CD14-positive monocyte (primary cell): ENCODE measurements at regions not wholly inside any gene's neighbourhood (a gene's known extent, or its start where the extent isn't known, plus 50 kb on each side); places are given as distances from the start of the nearest gene placed in this dataset.

Experiments used
- DNase-seq, 3 donors: peaks; one replicate each; pipeline ENCODE4 v3.0.0-alpha.2; 2011 to 2022
- H2AFZ ChIP-seq: 2 replicates; pipeline ENCODE4 v1.6.0; 2012; ENCODE audit warnings: mild to moderate bottlenecking, low read depth, low read length, inconsistent platforms; ENCODE audit not compliant: insufficient read depth, poor library complexity, severe bottlenecking
- H3K27ac ChIP-seq, 2 donors: 1 replicate in 1 of 2; 2 replicates in 1 of 2; pipeline ENCODE4 v1.5.1; 2012 to 2013; ENCODE audit warnings: low read length in 2 of 2, control low read depth in 1 of 2, inconsistent platforms in 1 of 2, low read depth in 1 of 2, mild to moderate bottlenecking in 1 of 2
- H3K27me3 ChIP-seq, 2 donors: one replicate each; pipeline versions ENCODE4 v1.6.0 to v1.6.1; 2011 to 2013; ENCODE audit warnings: low read length in 2 of 2; ENCODE audit not compliant: control insufficient read depth in 2 of 2, insufficient read depth in 2 of 2
- H3K36me3 ChIP-seq, 2 donors: replicated peaks in 1 of 2; 1 replicate in 1 of 2; 2 replicates in 1 of 2; pipeline versions ENCODE4 v1.5.1 to v1.6.1; 2012 to 2013; ENCODE audit warnings: low read length in 2 of 2, control low read depth in 1 of 2, inconsistent platforms in 1 of 2, mild to moderate bottlenecking in 1 of 2; ENCODE audit not compliant: insufficient read depth in 2 of 2, control insufficient read depth in 1 of 2
- H3K4me1 ChIP-seq, 2 donors: 1 replicate in 1 of 2; 2 replicates in 1 of 2; pipeline versions ENCODE4 v1.5.1 to v1.6.1; 2012 to 2013; ENCODE audit warnings: low read length in 2 of 2, control low read depth in 1 of 2, inconsistent platforms in 1 of 2, mild to moderate bottlenecking in 1 of 2, moderate library complexity in 1 of 2; ENCODE audit not compliant: insufficient read depth in 2 of 2, control insufficient read depth in 1 of 2
- H3K4me2 ChIP-seq: replicated peaks from 2 replicates; pipeline ENCODE3; 2012; ENCODE audit warnings: low read length, moderate library complexity, mild to moderate bottlenecking; ENCODE audit not compliant: poor library complexity, severe bottlenecking; ENCODE audit errors: extremely low read depth
- H3K4me3 ChIP-seq, 3 experiments: fragments of 200-600 bp in 1 of 3; sonication (generic) in 1 of 3; replicated peaks in 1 of 3; 1 replicate in 2 of 3; 2 replicates in 1 of 3; pipeline ENCODE4 v1.5.1; 2011 to 2013; ENCODE audit warnings: low read length in 3 of 3, mild to moderate bottlenecking in 3 of 3, control low read depth in 2 of 3, low read depth in 2 of 3, inconsistent platforms in 1 of 3, moderate library complexity in 1 of 3
- H3K79me2 ChIP-seq: 2 replicates; pipeline ENCODE4 v1.6.0; 2012; ENCODE audit warnings: mild to moderate bottlenecking, control low read depth, inconsistent platforms, low read length, moderate library complexity; ENCODE audit not compliant: insufficient read depth
- H3K9ac ChIP-seq: 2 replicates; pipeline ENCODE4 v1.6.0; 2017; ENCODE audit warnings: low read length, mild to moderate bottlenecking; ENCODE audit not compliant: insufficient read depth, poor library complexity, severe bottlenecking
- H3K9me3 ChIP-seq, 2 donors: replicated peaks in 1 of 2; 1 replicate in 1 of 2; 2 replicates in 1 of 2; pipeline versions ENCODE4 v1.5.1 to v1.6.1; 2012 to 2013; ENCODE audit warnings: low read length in 2 of 2, control low read depth in 1 of 2; ENCODE audit not compliant: control insufficient read depth in 1 of 2, insufficient read depth in 1 of 2
- H4K20me1 ChIP-seq: 2 replicates; pipeline ENCODE4 v1.6.0; 2012; ENCODE audit warnings: mild to moderate bottlenecking, low read length, control low read depth, moderate library complexity; ENCODE audit not compliant: insufficient read depth
- H3K27ac Mint-ChIP-seq, 7 donors: one replicate each; pipeline ENCODE4 v1.8.0; 2020; ENCODE audit warnings: mild to moderate bottlenecking in 7 of 7, mixed read lengths in 7 of 7, moderate library complexity in 6 of 7, inconsistent platforms in 2 of 7
- H3K27me3 Mint-ChIP-seq, 3 donors: one replicate each; pipeline ENCODE4 v1.8.0; 2021 to 2022; ENCODE audit warnings: low read depth in 3 of 3, mild to moderate bottlenecking in 3 of 3, mixed read lengths in 3 of 3, moderate library complexity in 3 of 3, inconsistent platforms in 1 of 3
- H3K36me3 Mint-ChIP-seq, 2 donors: one replicate each; pipeline ENCODE4 v1.8.0; 2020; ENCODE audit warnings: mixed read lengths in 2 of 2, inconsistent platforms in 1 of 2, mild to moderate bottlenecking in 1 of 2
- H3K4me1 Mint-ChIP-seq: one replicate; pipeline ENCODE4 v1.8.0; 2020; ENCODE audit warnings: mild to moderate bottlenecking, mixed read lengths
- H3K4me3 Mint-ChIP-seq, 2 donors: one replicate each; pipeline ENCODE4 v1.8.0; 2020; ENCODE audit warnings: mild to moderate bottlenecking in 2 of 2, mixed read lengths in 2 of 2, moderate library complexity in 1 of 2
- H3K9me3 Mint-ChIP-seq, 7 donors: one replicate each; pipeline ENCODE4 v1.8.0; 2020 to 2022; ENCODE audit warnings: mixed read lengths in 7 of 7, mild to moderate bottlenecking in 6 of 7, moderate library complexity in 6 of 7, inconsistent platforms in 2 of 7
- CTCF ChIP-seq: fragments of 200-600 bp; IDR thresholded peaks from one replicate; pipeline ENCODE4 v1.8.0; 2022; ENCODE audit warnings: antibody characterized with exemption, mild to moderate bottlenecking
- WGBS: methylation state at CpG from one replicate; pipeline ENCODE4 v1.1.5; 2013; ENCODE audit warnings: missing lambda C conversion rate; ENCODE audit not compliant: insufficient coverage; 5-methylcytosine and 5-hydroxymethylcytosine counted together
- intact Hi-C, 2 donors: fragments of 100-400 bp; cut with micrococcal nuclease; formaldehyde crosslinking; loops; one replicate each; pipeline versions ENCODE4 v1.15.0 to v1.15.1; 2023

DNA sequence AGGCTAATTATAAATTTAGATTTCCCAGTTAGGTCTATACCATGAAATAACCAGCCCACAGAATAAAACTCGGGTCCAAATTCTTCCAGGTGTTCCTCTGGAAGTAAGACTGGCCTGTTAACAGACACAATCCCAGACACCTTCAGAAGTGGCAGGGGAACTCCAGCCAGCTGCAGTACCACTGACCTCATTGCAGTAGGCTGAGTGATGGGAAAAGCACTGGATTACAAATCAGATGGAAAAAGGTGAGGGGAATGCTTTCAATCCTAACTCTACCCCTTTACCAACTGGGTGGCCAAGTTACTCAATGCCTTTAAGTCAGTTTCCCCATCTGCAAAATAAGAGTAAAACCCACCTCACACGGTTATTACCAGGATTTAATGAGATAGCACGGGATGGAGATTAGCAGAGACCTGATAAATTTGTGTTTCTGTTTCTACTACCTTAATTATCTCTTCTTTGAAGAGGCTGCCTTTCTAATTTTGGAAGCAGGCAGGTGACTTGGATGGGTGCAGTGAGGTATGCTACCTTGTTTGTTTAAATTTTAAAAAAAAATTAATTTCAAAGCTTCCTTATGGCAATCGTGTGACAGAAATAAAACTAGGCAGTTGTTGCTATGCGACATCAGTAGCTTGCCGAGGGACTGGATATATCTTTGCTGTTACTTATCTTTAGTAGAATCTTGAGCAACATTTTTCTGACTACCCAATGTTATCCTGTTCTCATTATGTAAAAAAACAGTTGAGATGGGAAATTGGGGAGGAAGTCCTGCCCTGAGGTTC lies 167.3 kb upstream of the GRIN2B start:
- H3K9me3 ChIP-seq = no peaks in the 10 kb centered on the region
- Mint-ChIP-seq H3K27me3 (no peaks in the 10 kb centered on the region), H3K4me1 (no peaks in the 10 kb centered on the region), H3K27ac (no peak overlapping the region), H3K36me3 (no peaks in the 10 kb centered on the region), H3K9me3 (peaks cover 0 to 7% (median 4%) of the 10 kb centered on the region in 7 donors), H3K4me3 (no peak overlapping the region)
- WGBS = no CpG with 5 or more reads among the region's 6 CpGs
- no peaks in the 10 kb centered on the region for H3K27me3 ChIP-seq
- TF ChIP-seq CTCF = no peak
- no peaks in the 10 kb centered on the region for H4K20me1 ChIP-seq
- no peaks in the 10 kb centered on the region for H3K79me2 ChIP-seq
- no peak for DNase-seq
- no peak overlapping the region for H3K27ac ChIP-seq
- H3K36me3 ChIP-seq = no peaks in the 10 kb centered on the region
- no peaks in the 10 kb centered on the region for H3K4me1 ChIP-seq
- intact Hi-C loops = no loop called here
- H3K4me3 ChIP-seq = no peak overlapping the region
- H3K4me2 ChIP-seq = no peak overlapping the region
- no peak overlapping the region for H2AFZ ChIP-seq
- no peak overlapping the region for H3K9ac ChIP-seq

- no peak for DNase-seq
- Histone ChIP-seq H3K4me2 (no peak overlapping the region), H3K9me3 (no peaks in the 10 kb centered on the region), H2AFZ (no peak overlapping the region), H3K4me3 (no peak overlapping the region), H3K9ac (no peak overlapping the region), H4K20me1 (no peaks in the 10 kb centered on the region), H3K27ac (no peak overlapping the region), H3K36me3 (no peaks in the 10 kb centered on the region), H3K27me3 (no peaks in the 10 kb centered on the region), H3K79me2 (no peaks in the 10 kb centered on the region), H3K4me1 (no peaks in the 10 kb centered on the region)
- no peak overlapping the region for H3K4me3 Mint-ChIP-seq
- peaks cover 5% of the 10 kb centered on the region for H3K4me1 Mint-ChIP-seq
- H3K27ac Mint-ChIP-seq = no peak overlapping the region
- peaks cover 0 to 5% (median 0%) of the 10 kb centered on the region in 7 donors for H3K9me3 Mint-ChIP-seq
- H3K36me3 Mint-ChIP-seq = no peaks in the 10 kb centered on the region
- H3K27me3 Mint-ChIP-seq = no peaks in the 10 kb centered on the region
- no CpG with 5 or more reads among the region's 1 CpG for WGBS
- no peak for TF ChIP-seq CTCF
- intact Hi-C loops = no loop called here
Measured at GRCh38 chr12:14153803-14154202, 172.4 kb upstream of the GRIN2B start.
